GM12875 (cell line): ENCODE measurements at regions not wholly inside any gene's neighbourhood (a gene's known extent, or its start where the extent isn't known, plus 50 kb on each side); places are given as distances from the start of the nearest gene placed in this dataset.

Experiments used
- H3K4me3 ChIP-seq: one replicate; pipeline ENCODE4 v1.5.1; 2011; ENCODE audit warnings: low read depth, low read length, control low read depth
- CTCF ChIP-seq: IDR thresholded peaks from 2 replicates; pipeline ENCODE4 v1.5.1; 2011; ENCODE audit warnings: low read depth, mild to moderate bottlenecking, control low read depth, inconsistent platforms, low read length, moderate library complexity, borderline replicate concordance; ENCODE audit not compliant: insufficient read depth

GRCh38 chr16:6363396-6363795 is 969.2 kb upstream of the RBFOX1 start:
- TF ChIP-seq CTCF: no peak
- no peak overlapping the region for H3K4me3 ChIP-seq

GRCh38 chr16:6362321-6362720 is 970.3 kb upstream of the RBFOX1 start:
- H3K4me3 ChIP-seq: no peak overlapping the region
- TF ChIP-seq CTCF: no peak

GRCh38 chr16:6360641-6361040 is 972.0 kb upstream of the RBFOX1 start:
- no peak for TF ChIP-seq CTCF

GRCh38 chr16:6356911-6357310 is 975.7 kb upstream of the RBFOX1 start:
- H3K4me3 ChIP-seq: no peak overlapping the region
- no peak for TF ChIP-seq CTCF

More at GRCh38 chr16:6360641-6361040, 972.0 kb upstream of the RBFOX1 start:
- no peak overlapping the region for H3K4me3 ChIP-seq

- no peak for TF ChIP-seq CTCF
- H3K4me3 ChIP-seq: no peak overlapping the region
Measured at GRCh38 chr16:6349725-6350124, 982.9 kb upstream of the RBFOX1 start.

GRCh38 chr16:6345090-6345489 is 987.6 kb upstream of the RBFOX1 start:
- TF ChIP-seq CTCF: no peak
- no peak overlapping the region for H3K4me3 ChIP-seq

- no peak overlapping the region for H3K4me3 ChIP-seq
- no peak for TF ChIP-seq CTCF
Measured at GRCh38 chr16:6343157-6343556, 989.5 kb upstream of the RBFOX1 start.
